ENCODE measurements at regions not wholly inside any gene's neighbourhood (a gene's known extent, or its start where the extent isn't known, plus 50 kb on each side); places are given as distances from the start of the nearest gene placed in this dataset.

GRCh38 chr11:33588056-33588455, 112.6 kb downstream of the C11orf91 start:
- TF ChIP-seq EZH2 (IDR thresholded peaks at IDR 0.05; ENCODE audit: borderline replicate concordance), result no peak
- TF ChIP-seq, protein P1, sequence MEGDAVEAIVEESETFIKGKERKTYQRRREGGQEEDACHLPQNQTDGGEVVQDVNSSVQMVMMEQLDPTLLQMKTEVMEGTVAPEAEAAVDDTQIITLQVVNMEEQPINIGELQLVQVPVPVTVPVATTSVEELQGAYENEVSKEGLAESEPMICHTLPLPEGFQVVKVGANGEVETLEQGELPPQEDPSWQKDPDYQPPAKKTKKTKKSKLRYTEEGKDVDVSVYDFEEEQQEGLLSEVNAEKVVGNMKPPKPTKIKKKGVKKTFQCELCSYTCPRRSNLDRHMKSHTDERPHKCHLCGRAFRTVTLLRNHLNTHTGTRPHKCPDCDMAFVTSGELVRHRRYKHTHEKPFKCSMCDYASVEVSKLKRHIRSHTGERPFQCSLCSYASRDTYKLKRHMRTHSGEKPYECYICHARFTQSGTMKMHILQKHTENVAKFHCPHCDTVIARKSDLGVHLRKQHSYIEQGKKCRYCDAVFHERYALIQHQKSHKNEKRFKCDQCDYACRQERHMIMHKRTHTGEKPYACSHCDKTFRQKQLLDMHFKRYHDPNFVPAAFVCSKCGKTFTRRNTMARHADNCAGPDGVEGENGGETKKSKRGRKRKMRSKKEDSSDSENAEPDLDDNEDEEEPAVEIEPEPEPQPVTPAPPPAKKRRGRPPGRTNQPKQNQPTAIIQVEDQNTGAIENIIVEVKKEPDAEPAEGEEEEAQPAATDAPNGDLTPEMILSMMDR (IDR thresholded peaks at IDR 0.05; ENCODE audit: poor library complexity), result no peak

Measured in hepatocyte (in vitro differentiated cells).